Renal cortex interstitium (tissue), 11 donors: ENCODE measurements at regions not wholly inside any gene's neighbourhood (a gene's known extent, or its start where the extent isn't known, plus 50 kb on each side); places are given as distances from the start of the nearest gene placed in this dataset.

Source experiments
- DNase-seq, 11 donors: peaks; one replicate each; pipeline ENCODE4 v3.0.0-alpha.2; 2013; ENCODE audit warnings: low read depth in 9 of 11, low spot score in 4 of 11; ENCODE audit errors: extremely low read depth in 1 of 11

DNA sequence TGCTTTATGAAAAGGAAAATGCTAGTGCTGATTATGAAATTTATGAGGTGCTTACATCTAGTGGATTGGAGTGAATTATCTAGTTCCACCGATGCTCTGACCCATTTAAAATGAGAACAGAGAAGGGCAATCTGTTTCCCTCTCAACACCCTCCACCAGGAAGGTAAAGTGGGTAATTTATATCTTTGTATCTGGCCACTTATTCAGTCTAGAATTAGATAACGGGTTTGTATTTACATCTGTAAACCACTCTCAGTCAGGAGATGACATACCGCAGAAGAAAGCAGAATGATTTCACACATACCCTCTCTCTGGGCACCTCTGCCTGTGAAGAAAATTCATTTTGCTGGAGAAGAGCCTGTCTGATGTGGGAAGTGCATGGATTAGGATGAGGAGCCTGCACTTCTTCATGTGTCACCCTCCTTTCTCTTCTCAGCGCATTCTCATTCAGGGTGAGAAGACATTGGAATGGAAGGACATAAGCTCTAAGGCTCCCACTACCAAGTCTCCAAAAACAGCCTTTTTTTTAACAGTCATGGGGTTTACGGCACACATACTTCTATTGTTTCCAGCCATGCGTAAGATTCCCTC is 646.7 kb upstream of the SALL1 start:
- no peak for DNase-seq

DNA sequence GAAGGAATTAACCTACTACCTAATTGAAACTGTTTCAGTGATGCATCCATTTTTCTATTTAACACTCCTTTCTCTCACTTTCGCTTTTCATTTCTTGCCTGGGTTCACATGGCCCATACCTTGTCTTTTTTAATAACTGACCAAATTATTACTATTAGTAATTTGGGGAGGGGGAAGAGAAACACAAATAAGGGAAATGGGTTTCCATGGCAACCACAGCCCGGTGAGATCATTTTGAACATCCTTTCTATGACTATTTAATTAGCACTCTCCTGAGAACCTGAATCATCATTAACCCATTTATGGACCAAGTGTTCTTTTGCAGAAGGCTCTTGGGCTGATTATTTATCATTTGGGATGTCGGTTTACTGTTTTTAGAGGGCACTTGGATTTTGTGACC is 628.2 kb upstream of the SALL1 start:
- no peak for DNase-seq

DNA sequence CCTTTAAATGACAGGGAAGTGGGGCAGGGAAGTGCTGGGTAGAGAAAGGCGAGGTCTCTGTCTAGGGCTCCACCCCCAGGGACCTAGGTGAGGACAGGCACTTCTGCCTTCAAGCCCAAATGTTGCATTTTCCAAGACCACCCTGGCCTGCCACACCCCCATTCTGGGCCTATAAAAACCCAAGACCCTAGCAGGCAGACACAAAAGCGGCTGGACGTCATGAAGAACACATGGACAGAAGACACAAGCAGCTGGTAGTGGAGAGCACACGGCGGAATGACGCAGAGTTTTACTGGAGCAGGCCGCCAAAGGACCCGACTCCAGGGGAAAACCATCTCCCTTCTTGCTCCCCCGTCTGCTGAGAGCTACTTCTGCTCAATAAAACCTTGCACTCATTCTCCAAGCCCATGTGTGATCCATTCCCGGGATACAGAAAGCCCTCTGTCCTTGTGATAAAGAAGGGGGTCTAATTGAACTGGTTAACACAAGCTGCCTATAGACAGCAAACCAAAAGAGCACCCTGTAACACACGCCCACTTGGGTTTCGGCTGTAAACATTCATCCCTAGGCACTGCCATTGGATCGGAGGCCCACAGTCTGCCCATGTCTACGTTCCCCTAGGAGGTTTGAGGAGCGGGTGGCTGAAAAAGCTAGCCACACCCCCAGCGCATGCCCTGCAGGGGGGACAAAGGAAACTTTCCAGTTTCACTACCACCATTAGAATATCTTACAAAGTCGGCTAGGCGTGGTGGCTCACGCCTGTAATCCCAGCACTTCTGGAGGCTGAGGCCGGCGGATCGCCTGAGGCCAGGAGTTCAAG is 622.2 kb upstream of the SALL1 start:
- DNase-seq = no peak

DNA sequence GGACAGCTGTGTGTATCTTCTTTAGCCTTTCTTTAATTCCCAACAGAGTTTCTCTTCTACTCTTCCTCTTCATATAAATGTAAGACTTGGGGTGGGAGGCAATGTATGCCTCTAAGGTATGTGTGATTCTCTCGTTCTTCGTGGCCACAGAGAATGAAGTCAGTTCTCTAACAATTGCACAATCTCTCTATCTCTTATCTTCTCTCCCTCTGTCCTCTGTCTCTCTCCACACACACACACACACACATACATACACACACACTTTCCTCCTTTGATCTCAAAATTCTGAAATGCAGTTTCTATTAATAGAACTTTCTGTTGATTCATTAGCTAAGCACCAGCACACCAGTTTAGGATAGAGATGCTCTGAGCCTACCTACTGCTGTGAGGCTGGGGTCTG is 615.7 kb upstream of the SALL1 start:
- DNase-seq = no peak

DNA sequence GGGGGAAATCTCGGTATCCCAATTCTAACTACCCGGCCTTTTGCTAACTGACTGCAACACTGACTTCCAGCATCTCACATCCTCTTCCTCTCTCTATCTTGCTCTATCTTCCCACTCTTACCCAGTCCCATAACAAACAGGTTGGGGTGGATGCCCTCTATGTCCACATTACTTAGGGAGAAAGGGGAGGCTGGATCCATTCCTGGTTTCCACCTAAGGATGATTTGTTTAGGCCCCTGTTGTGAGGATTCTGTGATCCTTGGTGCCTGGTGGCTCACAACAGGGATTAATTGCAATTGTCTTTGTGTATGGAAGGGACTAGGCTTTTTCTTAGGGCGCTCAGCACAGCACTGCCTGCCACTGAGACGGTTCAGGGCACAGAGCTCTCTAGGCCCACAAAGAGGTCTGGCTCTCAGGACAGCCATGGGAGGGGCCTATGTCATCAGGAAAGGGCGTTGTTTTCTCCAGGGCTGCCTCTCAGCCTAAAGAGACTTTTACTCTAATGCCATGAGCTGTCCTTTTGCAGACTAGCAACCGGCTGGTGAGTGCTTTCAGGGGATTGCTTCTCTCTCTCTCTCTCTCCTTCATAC is 612.1 kb upstream of the SALL1 start:
- DNase-seq = peak in 2 of 11 donors; percentile 54 to 74

DNA sequence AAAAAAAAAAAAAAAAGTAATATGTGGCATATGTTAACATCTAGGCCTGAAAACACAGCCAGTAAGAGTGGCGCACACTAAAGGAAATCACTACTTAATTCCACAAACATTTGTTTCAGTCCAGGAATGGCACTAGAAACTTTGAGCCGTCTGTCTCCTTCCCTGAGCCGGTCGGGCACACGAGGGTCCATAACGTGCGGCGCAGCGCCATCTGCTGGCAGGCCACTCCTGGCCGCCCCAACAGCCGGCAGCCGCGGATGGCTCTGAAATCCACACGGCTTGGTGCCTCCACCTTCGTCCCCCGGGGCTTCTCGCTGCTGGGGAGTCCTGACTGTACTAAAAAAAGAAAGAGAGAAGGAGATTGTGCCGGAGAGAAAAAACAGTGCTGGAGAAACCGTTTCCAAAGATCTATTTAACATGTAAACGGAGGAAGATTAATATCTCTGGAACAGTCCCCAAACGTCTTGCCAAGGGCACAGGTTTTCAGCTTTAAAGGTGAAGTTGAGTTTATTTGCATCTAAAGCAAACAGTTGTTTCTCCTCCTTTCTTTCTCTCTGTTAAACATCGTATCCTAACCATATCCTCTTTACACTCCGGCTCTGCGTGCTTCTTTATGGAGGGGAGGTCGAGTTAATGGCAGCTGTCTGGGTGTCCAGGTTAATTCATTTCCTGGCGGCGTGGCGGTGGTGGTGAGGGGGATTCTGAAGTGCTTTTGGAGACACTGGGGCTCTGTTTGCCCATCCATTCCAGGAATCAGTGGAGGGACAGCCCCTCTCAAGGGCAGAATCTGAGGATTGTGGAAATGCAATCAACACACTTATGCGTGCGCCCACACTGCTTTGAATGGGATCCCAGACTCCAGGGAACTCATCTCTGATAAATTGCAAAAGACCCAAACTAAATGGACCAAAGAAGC is 611.3 kb upstream of the SALL1 start:
- peak in 10 of 11 donors; percentile 69 to 89 (median 84) for DNase-seq

DNA sequence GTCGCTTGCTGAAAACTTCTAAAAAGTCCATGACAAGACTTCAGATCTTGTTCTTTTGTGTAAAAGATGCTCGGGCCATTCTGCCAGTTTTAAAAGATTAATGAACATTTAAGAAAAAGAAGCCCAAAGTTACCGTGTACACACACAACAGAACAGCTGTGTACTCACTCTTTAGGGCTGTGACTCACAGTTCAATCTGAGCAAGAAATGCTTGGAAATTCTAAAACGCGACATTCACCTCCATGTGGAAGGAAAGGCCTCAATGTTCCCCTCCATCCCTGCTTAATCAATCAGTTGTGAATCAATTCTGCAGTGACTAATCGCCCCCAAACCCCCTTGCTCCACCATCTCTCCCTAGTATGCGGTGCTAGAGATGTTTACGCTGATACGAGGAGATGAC is 609.9 kb upstream of the SALL1 start:
- DNase-seq = no peak

DNA sequence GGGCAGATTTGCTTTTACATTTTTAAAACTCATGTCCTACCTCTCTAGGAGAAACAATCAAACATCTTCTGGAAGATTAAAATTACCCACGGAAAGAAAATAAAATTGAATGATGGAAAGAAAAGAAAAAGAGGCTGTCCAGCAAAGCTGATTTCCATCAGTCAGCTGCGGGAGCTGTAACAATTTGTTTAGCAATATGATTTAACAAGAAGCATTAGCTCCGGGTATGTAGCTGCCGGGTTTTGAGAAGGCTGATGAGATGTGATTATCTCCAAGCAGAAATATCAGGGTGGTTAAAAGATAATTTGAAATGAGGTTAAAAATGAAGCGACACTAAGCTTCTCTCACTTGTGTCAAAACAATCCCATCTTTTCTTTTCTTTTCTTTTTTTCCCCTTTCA is 608.9 kb upstream of the SALL1 start:
- DNase-seq = no peak

DNA sequence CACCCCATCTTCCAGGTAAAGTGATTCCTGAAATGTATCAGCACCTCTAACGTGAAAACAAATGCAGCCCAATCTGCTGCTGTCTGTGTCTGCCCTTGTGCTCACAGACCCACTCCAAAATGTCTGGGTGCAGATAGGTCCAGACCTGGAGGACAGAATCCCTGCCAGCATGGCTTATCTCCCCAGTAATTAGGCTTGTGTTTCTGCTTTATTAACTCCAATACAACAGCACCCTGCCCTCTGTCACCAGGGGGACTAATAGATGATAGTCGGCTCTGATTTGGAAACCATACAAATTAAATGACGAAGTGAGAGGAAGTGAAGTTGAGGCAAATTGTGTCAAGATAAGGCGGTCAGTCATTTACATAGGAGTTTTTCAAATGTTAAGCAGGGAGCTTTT is 608.3 kb upstream of the SALL1 start:
- DNase-seq = no peak

DNA sequence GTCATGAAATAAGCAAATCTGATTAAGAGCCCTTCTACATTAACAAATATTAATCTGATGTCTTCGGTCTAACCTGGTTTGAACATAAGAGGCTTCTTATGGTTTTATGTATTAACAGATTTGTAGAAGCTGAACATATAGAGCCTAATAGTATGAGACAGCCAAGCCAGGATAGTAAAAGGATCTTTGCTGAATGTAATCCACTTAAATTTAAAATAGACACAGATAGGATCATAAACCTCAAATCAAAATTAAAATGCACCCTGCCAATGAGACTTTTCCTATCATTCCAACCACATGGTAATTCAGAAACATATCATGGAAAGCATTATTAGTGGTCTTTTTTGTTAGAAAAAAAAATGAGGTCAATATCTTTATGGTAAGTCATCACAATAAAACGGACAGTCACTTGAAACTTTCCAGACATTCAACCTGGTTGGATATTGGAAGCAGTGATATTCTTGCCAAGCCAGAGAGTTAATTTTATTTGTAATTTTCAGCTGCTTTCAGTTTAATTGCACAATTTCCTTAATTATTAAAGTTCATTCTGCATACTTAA is 606.9 kb upstream of the SALL1 start:
- no peak for DNase-seq

DNA sequence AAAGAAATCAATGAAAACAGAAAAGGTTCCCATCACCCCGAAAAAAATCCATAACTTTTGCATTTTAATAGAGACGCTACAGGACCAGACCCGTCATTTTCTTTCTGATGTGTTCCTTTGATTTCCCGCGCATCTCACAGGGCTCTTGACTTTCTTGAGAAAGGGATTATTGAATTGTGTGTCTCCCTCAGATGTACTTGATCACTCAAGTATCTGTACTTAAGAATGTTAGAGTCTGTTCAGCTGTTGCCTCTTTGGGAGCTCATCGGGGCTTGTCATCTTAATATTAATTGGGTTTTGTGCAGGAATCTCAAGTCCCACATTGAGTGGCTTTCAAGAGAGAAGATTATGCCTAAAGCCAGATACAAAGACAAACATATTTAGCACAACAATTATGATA is 606.4 kb upstream of the SALL1 start:
- DNase-seq = no peak

DNA sequence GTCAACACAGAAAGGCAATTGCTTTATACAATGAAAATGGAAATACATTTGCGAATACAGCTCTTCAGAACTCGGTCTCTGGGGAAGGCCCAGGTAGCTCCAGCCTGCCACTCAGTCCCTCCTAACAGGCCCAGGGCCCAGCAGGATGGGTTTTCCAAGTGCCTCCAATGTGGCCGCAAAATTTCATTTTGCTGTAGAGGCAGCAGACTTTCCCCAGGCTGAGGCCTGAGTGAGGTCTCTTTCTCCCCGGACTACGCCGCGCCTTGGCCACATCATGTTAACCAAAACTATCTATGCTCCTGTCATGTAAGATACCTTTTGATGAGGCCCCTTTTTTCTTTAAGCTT is 606.0 kb upstream of the SALL1 start:
- no peak for DNase-seq

DNA sequence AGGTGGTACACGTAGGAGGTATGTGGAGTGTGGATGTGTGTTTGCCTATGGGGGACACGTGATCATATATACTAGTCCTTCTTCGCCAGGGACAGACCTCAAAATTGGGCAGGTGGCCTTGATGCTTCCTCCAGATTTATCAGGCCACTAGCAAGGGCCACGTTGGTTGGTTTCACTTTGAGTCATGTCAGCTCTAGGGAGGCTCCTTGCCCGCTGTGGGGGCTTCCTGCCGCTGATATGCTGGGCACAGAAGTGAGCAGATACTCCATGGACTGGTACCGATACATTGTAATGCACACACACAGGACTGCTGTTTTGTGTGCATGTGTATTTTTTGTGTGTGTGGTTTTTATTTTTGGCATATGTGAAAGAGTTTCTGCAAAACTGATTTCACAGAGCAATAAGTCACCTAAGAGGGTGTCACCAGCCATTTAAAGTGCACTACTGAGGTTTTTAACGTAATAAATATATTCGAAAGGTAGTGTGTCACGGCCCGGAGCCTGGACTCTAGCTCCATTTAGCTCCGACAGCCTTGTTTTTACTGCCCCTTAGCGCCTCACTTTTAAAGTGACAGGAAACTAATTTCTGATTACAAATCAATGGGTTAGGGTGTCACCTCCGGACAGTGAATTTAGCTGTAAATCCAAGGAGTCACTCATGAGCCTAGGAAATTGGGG is 605.5 kb upstream of the SALL1 start:
- no peak for DNase-seq

DNA sequence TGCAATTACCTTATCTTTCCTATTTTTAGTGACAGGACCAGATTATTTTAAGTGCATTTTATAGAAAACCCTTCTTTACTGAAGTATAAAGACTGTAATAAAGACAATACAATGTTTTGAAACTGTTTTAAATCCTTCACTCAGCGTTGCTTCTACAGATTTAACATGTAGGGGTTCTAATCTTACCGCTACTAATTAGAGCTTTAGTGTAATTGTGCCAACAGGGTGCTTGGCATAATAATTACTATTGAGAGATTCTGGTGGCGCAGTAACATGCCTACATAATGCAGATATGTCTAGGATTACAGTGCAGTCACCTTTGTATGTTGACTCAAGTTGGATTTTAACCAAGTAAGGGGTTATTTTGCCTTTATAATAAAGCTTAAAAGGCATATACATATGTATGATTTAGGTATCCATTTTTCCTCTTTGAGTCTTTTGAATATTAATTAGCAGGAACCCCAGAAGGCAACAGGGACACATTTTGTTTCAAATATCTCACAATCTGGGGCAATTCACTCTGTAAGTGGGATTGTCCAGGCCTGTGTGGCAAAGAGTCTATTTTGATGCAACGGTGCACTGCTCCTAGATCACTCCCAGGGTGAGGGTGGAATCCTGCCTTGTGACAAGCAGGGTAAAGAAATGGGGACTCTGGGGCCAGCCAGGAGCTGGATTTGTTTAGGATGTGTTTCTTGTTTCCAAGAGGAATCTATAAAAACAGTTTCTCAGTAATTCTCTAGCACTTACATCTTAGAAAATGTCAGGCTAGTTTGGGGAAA is 604.7 kb upstream of the SALL1 start:
- no peak for DNase-seq

DNA sequence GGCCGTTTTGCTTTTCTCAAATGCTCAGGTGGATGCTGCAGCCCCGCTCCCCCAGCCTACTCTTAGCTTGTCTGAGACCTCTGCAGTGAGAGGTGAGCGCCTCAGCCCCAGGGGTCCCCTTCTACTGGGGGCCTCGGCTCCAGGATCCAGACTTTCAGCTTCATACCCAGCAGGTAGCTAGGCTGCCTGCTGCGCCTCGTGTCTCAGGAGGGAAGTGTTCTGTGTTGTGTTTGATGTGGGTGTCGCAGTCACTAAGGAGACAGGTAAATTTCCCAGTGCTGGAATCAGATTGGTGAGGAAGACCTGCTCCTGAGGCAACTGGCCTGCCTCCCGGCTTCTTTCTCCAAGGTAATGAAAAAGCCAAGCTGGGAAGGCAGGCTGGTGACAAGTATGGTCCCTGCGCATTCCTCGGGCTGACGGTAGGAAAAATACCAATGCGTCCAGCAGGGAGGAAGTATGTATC is 604.0 kb upstream of the SALL1 start:
- DNase-seq = no peak

DNA sequence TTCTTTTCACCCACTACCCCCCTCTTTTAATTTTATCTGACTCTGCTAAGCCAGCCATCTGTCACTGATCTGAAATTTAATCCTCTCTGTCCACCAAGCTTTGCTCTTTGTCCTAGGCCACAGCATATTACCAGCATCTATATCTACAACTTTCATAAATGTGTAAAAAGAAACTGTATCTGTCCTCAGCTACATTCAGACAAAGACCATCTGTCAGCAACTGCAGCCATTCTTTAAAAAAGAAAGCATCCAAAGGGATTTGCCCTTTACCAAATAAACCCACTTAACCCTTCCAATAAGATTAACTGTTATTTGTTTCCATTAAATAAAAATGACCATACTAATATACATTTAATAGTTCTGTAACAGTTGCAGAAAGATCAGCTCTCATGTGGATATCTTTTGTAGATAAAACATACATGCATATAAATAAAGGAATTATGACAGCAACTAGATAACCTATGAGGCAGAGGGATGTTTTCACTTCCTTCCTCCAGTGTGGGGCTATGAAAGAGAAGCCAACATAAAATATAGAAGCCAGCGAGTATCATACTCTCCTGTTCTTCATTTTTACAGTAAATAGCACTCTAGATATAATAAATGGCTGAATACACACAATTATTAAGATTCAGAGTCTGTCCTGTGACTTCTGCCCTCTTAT is 602.5 kb upstream of the SALL1 start:
- peak in 4 of 11 donors; percentile 61 to 70 (median 68) for DNase-seq

DNA sequence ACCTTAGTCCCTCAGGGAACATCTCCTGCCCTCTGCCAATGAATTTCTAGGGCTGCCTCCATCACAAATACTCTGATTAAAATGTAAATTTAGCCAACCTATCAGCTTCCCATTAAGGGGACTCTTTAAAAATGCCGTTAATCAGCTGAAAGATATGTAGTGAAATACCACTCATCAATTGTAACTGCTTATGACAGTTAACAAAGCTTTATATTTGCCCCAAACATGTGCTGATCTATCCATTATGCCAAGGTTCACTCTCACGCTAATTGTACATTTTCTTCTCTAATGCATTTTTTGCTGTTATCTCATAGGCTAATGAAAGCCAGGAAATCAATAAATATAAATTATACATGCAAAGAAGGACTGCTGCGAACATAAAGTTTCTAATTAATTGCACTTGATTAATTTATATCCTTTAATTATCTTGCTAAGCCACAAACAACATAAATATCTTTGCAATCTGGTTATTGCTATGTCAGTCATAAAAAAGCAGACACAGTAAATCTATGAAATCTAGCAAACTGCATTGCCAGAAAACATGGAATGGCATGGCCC is 601.4 kb upstream of the SALL1 start:
- no peak for DNase-seq
